GM12892 (cell line): ENCODE measurements at regions not wholly inside any gene's neighbourhood (a gene's known extent, or its start where the extent isn't known, plus 50 kb on each side); places are given as distances from the start of the nearest gene placed in this dataset.

Source experiments
- POLR2A ChIP-seq: IDR thresholded peaks from 2 replicates; pipeline ENCODE4 v1.6.1; 2011; ENCODE audit warnings: low read depth, low read length, control low read depth
- POLR2AphosphoS5 ChIP-seq: IDR thresholded peaks from 2 replicates; pipeline ENCODE4 v1.6.1; 2011; ENCODE audit warnings: low read depth, low read length, control low read depth

GRCh38 chr7:109256762-109257560 lies 687.3 kb downstream of the DNAJB9 start:
- no peak for TF ChIP-seq POLR2A
- no peak for TF ChIP-seq POLR2AphosphoS5
